H9 (cell line): ENCODE measurements at regions not wholly inside any gene's neighbourhood (a gene's known extent, or its start where the extent isn't known, plus 50 kb on each side); places are given as distances from the start of the nearest gene placed in this dataset.

Source experiments
- DNase-seq: peaks from one replicate; pipeline ENCODE4 v3.0.0-alpha.2; 2017
- H2AFZ ChIP-seq: one replicate; pipeline ENCODE4 v1.6.1; 2013; ENCODE audit warnings: mild to moderate bottlenecking, low read length, control low read depth, moderate library complexity
- H2AK5ac ChIP-seq: 2 replicates; pipeline ENCODE4 v1.6.1; 2013; ENCODE audit warnings: low read length, control low read depth, mixed read lengths; ENCODE audit not compliant: insufficient read length
- H2BK120ac ChIP-seq: one replicate; pipeline ENCODE4 v1.6.1; 2013; ENCODE audit warnings: low read depth, mild to moderate bottlenecking, low read length, control low read depth, inconsistent platforms; ENCODE audit not compliant: poor library complexity, severe bottlenecking
- H2BK12ac ChIP-seq: 2 replicates; pipeline ENCODE4 v1.6.1; 2013; ENCODE audit warnings: low read length, control low read depth, mixed read lengths, low read depth; ENCODE audit not compliant: insufficient read length
- H2BK15ac ChIP-seq: 2 replicates; pipeline ENCODE4 v1.6.1; 2013; ENCODE audit warnings: low read depth, low read length, control low read depth
- H2BK20ac ChIP-seq: one replicate; pipeline ENCODE4 v1.6.1; 2013; ENCODE audit warnings: low read depth, mild to moderate bottlenecking, low read length, control low read depth, inconsistent platforms; ENCODE audit not compliant: poor library complexity, severe bottlenecking
- H2BK5ac ChIP-seq: 2 replicates; pipeline ENCODE4 v1.6.1; 2013; ENCODE audit warnings: low read length, control low read depth, mixed read lengths; ENCODE audit not compliant: insufficient read length
- H3K14ac ChIP-seq: 2 replicates; pipeline ENCODE4 v1.6.1; 2013; ENCODE audit warnings: low read length, control low read depth; ENCODE audit not compliant: insufficient read depth
- H3K18ac ChIP-seq: 2 replicates; pipeline ENCODE4 v1.6.1; 2013; ENCODE audit warnings: low read depth, mild to moderate bottlenecking, mixed read lengths, low read length, control low read depth; ENCODE audit not compliant: insufficient read length
- H3K23ac ChIP-seq: 2 replicates; pipeline ENCODE4 v1.6.1; 2013; ENCODE audit warnings: low read length, control low read depth, mixed read lengths, low read depth; ENCODE audit not compliant: insufficient read length
- H3K23me2 ChIP-seq: 2 replicates; pipeline ENCODE4 v1.6.1; 2013; ENCODE audit warnings: low read depth, mild to moderate bottlenecking, mixed read lengths, low read length, control low read depth; ENCODE audit not compliant: insufficient read length, poor library complexity, severe bottlenecking
- H3K27ac ChIP-seq: 2 replicates; pipeline ENCODE4 v1.5.1; 2013; ENCODE audit warnings: low read length, control low read depth, mixed read lengths, low read depth; ENCODE audit not compliant: insufficient read length
- H3K27me3 ChIP-seq: 2 replicates; pipeline ENCODE4 v1.6.1; 2013; ENCODE audit warnings: low read length, control low read depth, inconsistent platforms; ENCODE audit not compliant: insufficient read depth
- H3K4ac ChIP-seq: 2 replicates; pipeline ENCODE4 v1.6.1; 2013; ENCODE audit warnings: low read depth, mild to moderate bottlenecking, control low read depth, inconsistent platforms, low read length, moderate library complexity
- H3K4me1 ChIP-seq: 2 replicates; pipeline ENCODE4 v1.6.1; 2013; ENCODE audit warnings: low read length, control low read depth, inconsistent platforms; ENCODE audit not compliant: insufficient read depth
- H3K4me2 ChIP-seq: 2 replicates; pipeline ENCODE4 v1.6.1; 2013; ENCODE audit warnings: low read length, control low read depth, mixed read lengths; ENCODE audit not compliant: insufficient read length, insufficient read depth
- H3K56ac ChIP-seq: 2 replicates; pipeline ENCODE4 v1.6.1; 2013; ENCODE audit warnings: low read depth, mild to moderate bottlenecking, mixed read lengths, low read length, control low read depth; ENCODE audit not compliant: insufficient read length
- H3K79me1 ChIP-seq: 2 replicates; pipeline ENCODE4 v1.6.1; 2013; ENCODE audit warnings: low read depth, mild to moderate bottlenecking, moderate library complexity, low read length, control low read depth, inconsistent platforms; ENCODE audit not compliant: insufficient read depth, poor library complexity, severe bottlenecking
- H3K79me2 ChIP-seq: 2 replicates; pipeline ENCODE4 v1.6.1; 2013; ENCODE audit warnings: low read length, control low read depth, inconsistent platforms; ENCODE audit not compliant: insufficient read depth
- H3K9ac ChIP-seq: 2 replicates; pipeline ENCODE4 v1.6.1; 2013; ENCODE audit warnings: low read length, control low read depth, mixed read lengths; ENCODE audit not compliant: insufficient read length; ENCODE audit errors: extremely low read depth
- H3K9me3 ChIP-seq: one replicate; pipeline ENCODE4 v1.6.1; 2013; ENCODE audit warnings: low read depth, low read length, inconsistent platforms; ENCODE audit not compliant: control insufficient read depth
- H3T11ph ChIP-seq: one replicate; pipeline ENCODE4 v1.6.1; 2013; ENCODE audit warnings: mild to moderate bottlenecking, low read length, control low read depth, inconsistent platforms
- H4K20me1 ChIP-seq: one replicate; pipeline ENCODE4 v1.6.1; 2013; ENCODE audit not compliant: control insufficient read depth, insufficient read length, insufficient read depth
- H4K5ac ChIP-seq: 2 replicates; pipeline ENCODE4 v1.6.1; 2013; ENCODE audit warnings: low read depth, mild to moderate bottlenecking, mixed read lengths, low read length, control low read depth; ENCODE audit not compliant: insufficient read length
- H4K8ac ChIP-seq: replicated peaks from 2 replicates; pipeline ENCODE4 v1.6.1; 2013; ENCODE audit warnings: low read length, control low read depth, mixed read lengths, low read depth; ENCODE audit not compliant: insufficient read length
- H4K91ac ChIP-seq: 2 replicates; pipeline ENCODE4 v1.6.1; 2013; ENCODE audit warnings: low read depth, mild to moderate bottlenecking, moderate library complexity, mixed read lengths, low read length, control low read depth; ENCODE audit not compliant: insufficient read length
- H3K27ac Mint-ChIP-seq, 3 experiments: 2 replicates in 2 of 3; 3 replicates in 1 of 3; pipeline ENCODE4 v1.8.0; 2020 to 2021; ENCODE audit warnings: mixed read lengths in 3 of 3, mild to moderate bottlenecking in 1 of 3, moderate library complexity in 1 of 3
- H3K27me3 Mint-ChIP-seq: 2 replicates; pipeline ENCODE4 v1.8.0; 2021; ENCODE audit warnings: low read depth, mild to moderate bottlenecking, moderate library complexity, mixed read lengths
- H3K36me3 Mint-ChIP-seq, 3 experiments: 2 replicates in 2 of 3; 3 replicates in 1 of 3; pipeline ENCODE4 v1.8.0; 2020 to 2021; ENCODE audit warnings: low read depth in 3 of 3, mixed read lengths in 3 of 3; ENCODE audit not compliant: insufficient read depth in 1 of 3
- H3K4me1 Mint-ChIP-seq, 2 experiments: 2 replicates each; pipeline ENCODE4 v1.8.0; 2020; ENCODE audit warnings: mixed read lengths in 2 of 2
- H3K4me3 Mint-ChIP-seq, 2 experiments: 2 replicates in 1 of 2; 3 replicates in 1 of 2; pipeline ENCODE4 v1.8.0; 2020 to 2021; ENCODE audit warnings: mild to moderate bottlenecking in 2 of 2, mixed read lengths in 2 of 2, moderate library complexity in 1 of 2
- H3K9me3 Mint-ChIP-seq, 2 experiments: 2 replicates in 1 of 2; 3 replicates in 1 of 2; pipeline ENCODE4 v1.8.0; 2020; ENCODE audit warnings: mild to moderate bottlenecking in 2 of 2, mixed read lengths in 2 of 2, moderate library complexity in 1 of 2
- CTCF ChIP-seq: fragments of 200-600 bp; sonication (generic); conservative IDR thresholded peaks from 3 replicates; pipeline ENCODE4 v1.8.0; 2021; ENCODE audit warnings: antibody characterized with exemption, mild to moderate bottlenecking
- WGBS: extraction: QIAGEN DNeasy Blood & Tissue Kit; methylation state at CpG from one replicate; pipeline ENCODE4 v1.1.7; 2013; ENCODE audit warnings: missing lambda C conversion rate, low lambda C conversion rate, mixed read lengths; ENCODE audit not compliant: insufficient read length; ENCODE audit errors: extremely low coverage; 5-methylcytosine and 5-hydroxymethylcytosine counted together

DNA sequence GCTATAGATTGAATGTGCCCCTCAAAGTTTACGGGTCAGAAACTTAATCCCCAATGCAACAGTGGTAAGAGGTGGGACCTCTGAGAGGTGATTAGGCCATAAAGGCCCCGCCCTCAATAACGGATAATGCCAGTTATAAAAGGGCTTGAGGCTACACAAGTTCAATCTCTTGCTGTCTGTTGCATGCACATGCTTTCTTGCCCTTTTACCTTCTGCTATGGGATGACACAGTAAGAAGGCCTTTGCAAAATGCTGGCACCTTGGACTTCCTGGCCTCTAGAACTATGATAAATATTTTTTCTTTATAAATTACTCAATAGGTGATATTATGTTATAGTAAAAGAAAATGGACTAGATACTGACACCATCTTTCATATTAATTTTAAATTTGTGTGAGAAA is 806.1 kb downstream of the TENT5A start:
- TF ChIP-seq CTCF, result no peak
- H3K27me3 Mint-ChIP-seq, result no peaks in the 10 kb centered on the region
- Histone ChIP-seq H4K91ac (no peak overlapping the region), H3K4ac (no peak overlapping the region), H4K5ac (no peak overlapping the region), H4K8ac (no peak overlapping the region), H3K18ac (no peak overlapping the region), H3K27me3 (no peaks in the 10 kb centered on the region), H2BK20ac (no peak overlapping the region), H3K27ac (no peak overlapping the region), H3K79me2 (no peaks in the 10 kb centered on the region), H2BK15ac (no peak overlapping the region), H2BK5ac (no peak overlapping the region), H4K20me1 (no peaks in the 10 kb centered on the region), H3K4me2 (no peak overlapping the region), H3K56ac (no peak overlapping the region), H2BK120ac (no peak overlapping the region), H3K79me1 (no peaks in the 10 kb centered on the region), H3K23me2 (no peaks in the 10 kb centered on the region), H3K9me3 (no peaks in the 10 kb centered on the region), H3K4me1 (no peaks in the 10 kb centered on the region), H2AFZ (no peak overlapping the region), H3K9ac (no peak overlapping the region), H3K14ac (no peak overlapping the region), H2BK12ac (no peak overlapping the region), H3K23ac (no peak overlapping the region), H2AK5ac (no peak overlapping the region), H3T11ph (no peak overlapping the region)
- H3K4me1 Mint-ChIP-seq, result no peaks in the 10 kb centered on the region
- H3K36me3 Mint-ChIP-seq, result no peaks in the 10 kb centered on the region
- H3K4me3 Mint-ChIP-seq, result no peak overlapping the region
- H3K9me3 Mint-ChIP-seq, result no peaks in the 10 kb centered on the region
- DNase-seq, result no peak
- WGBS, result no CpG with 5 or more reads among the region's 3 CpGs
- H3K27ac Mint-ChIP-seq, result no peak overlapping the region
